OCI-LY3 (cell line): ENCODE measurements at regions not wholly inside any gene's neighbourhood (a gene's known extent, or its start where the extent isn't known, plus 50 kb on each side); places are given as distances from the start of the nearest gene placed in this dataset.

ENCODE experiments used
- CTCF ChIP-seq: fragments of 200-600, 300-600 bp; sonication (generic); IDR thresholded peaks from 2 replicates; pipeline ENCODE4 v1.5.1; 2014; ENCODE audit warnings: antibody characterized with exemption, low read length, low read depth
- EZH2phosphoT487 ChIP-seq: fragments of 200-600 bp; shearing (Covaris generic); IDR thresholded peaks from 2 replicates; pipeline ENCODE4 v1.6.1; 2018; ENCODE audit warnings: antibody characterized with exemption, mixed run types, low read depth

GRCh38 chr12:34249271-34249670, 227.0 kb downstream of the ALG10 start:
- TF ChIP-seq CTCF (no peak), EZH2phosphoT487 (no peak)
